Lower leg skin (tissue), 4 donors: ENCODE measurements at regions not wholly inside any gene's neighbourhood (a gene's known extent, or its start where the extent isn't known, plus 50 kb on each side); places are given as distances from the start of the nearest gene placed in this dataset.

ENCODE experiments used
- DNase-seq, 2 donors: peaks; one replicate each; pipeline ENCODE4 v3.0.0-alpha.2; 2019; ENCODE audit warnings: low spot score in 2 of 2
- H3K4me3 ChIP-seq: fragments of 200-600 bp; sonication (generic); 2 replicates; pipeline ENCODE4 v1.5.1; 2017; ENCODE audit warnings: mild to moderate bottlenecking, low read depth; ENCODE audit not compliant: poor library complexity, severe bottlenecking
- CTCF ChIP-seq, 3 donors: fragments of 450-650 bp; IDR thresholded peaks; one replicate each; pipeline ENCODE4 v1.5.1; 2016; ENCODE audit warnings: antibody characterized with exemption in 3 of 3, mild to moderate bottlenecking in 3 of 3, moderate library complexity in 2 of 3
- POLR2A ChIP-seq, 2 donors: fragments of 450-650 bp; IDR thresholded peaks; one replicate each; pipeline ENCODE4 v1.6.1; 2016 to 2017; ENCODE audit warnings: antibody characterized with exemption in 2 of 2, mild to moderate bottlenecking in 1 of 2, moderate library complexity in 1 of 2
- WGBS, 2 donors: methylation state at CpG; one replicate each; pipeline ENCODE4 v1.1.5; 2018; 5-methylcytosine and 5-hydroxymethylcytosine counted together
- intact Hi-C: fragments of 100-400 bp; cut with DNase I; formaldehyde crosslinking; loops from one replicate; pipeline ENCODE4 v1.15.0; 2023; ENCODE audit warnings: low total_unique reads

GRCh38 chr4:23728971-23729370, 160.9 kb downstream of the PPARGC1A start:
- intact Hi-C loops: no loop called here
- no peak for DNase-seq
- TF ChIP-seq CTCF (IDR thresholded peaks at IDR 0.05) (no peak), POLR2A (IDR thresholded peaks at IDR 0.05) (no peak)
- H3K4me3 ChIP-seq: no peak overlapping the region

- intact Hi-C loops: no loop called here
- TF ChIP-seq CTCF (IDR thresholded peaks at IDR 0.05): no peak
- TF ChIP-seq POLR2A (IDR thresholded peaks at IDR 0.05): no peak
- no peak for DNase-seq
- no peak overlapping the region for H3K4me3 ChIP-seq
Measured at GRCh38 chr4:23728393-23728792, 161.5 kb downstream of the PPARGC1A start.

- intact Hi-C loops: no loop called here
- no peak overlapping the region for H3K4me3 ChIP-seq
- 73 to 83% methylated on average over 2 of the region's 2 CpGs for WGBS, 2 donors
- no peak for DNase-seq
- no peak for TF ChIP-seq POLR2A (IDR thresholded peaks at IDR 0.05)
- TF ChIP-seq CTCF (IDR thresholded peaks at IDR 0.05): no peak
Measured at GRCh38 chr4:23720556-23720955, 169.3 kb downstream of the PPARGC1A start.

GRCh38 chr4:23718435-23718834, 171.4 kb downstream of the PPARGC1A start:
- H3K4me3 ChIP-seq: no peak overlapping the region
- 88 to 96% methylated on average over 2 of the region's 2 CpGs for WGBS, 2 donors
- TF ChIP-seq CTCF (IDR thresholded peaks at IDR 0.05): no peak
- no peak for TF ChIP-seq POLR2A (IDR thresholded peaks at IDR 0.05)
- intact Hi-C loops: no loop called here
- DNase-seq: no peak

GRCh38 chr4:23717528-23718248, 172.2 kb downstream of the PPARGC1A start:
- no peak for DNase-seq
- TF ChIP-seq CTCF (IDR thresholded peaks at IDR 0.05) (no peak), POLR2A (IDR thresholded peaks at IDR 0.05) (no peak)
- intact Hi-C loops: no loop called here
- WGBS, 2 donors: 84% methylated on average over 5 of the region's 5 CpGs
- no peak overlapping the region for H3K4me3 ChIP-seq

GRCh38 chr4:23710298-23710697, 179.5 kb downstream of the PPARGC1A start:
- TF ChIP-seq POLR2A (IDR thresholded peaks at IDR 0.05) (no peak), CTCF (IDR thresholded peaks at IDR 0.05) (no peak)
- intact Hi-C loops: no loop called here
- no peak for DNase-seq
- 91 to 97% methylated on average over 1 of the region's 1 CpG for WGBS, 2 donors
- H3K4me3 ChIP-seq: no peak overlapping the region
